Left ventricle myocardium inferior (tissue), 1 donor: ENCODE measurements at regions not wholly inside any gene's neighbourhood (a gene's known extent, or its start where the extent isn't known, plus 50 kb on each side); places are given as distances from the start of the nearest gene placed in this dataset.

ENCODE experiments used
- DNase-seq: peaks from one replicate; pipeline ENCODE4 v3.0.0-alpha.2; 2020
- H3K27ac ChIP-seq: fragments of 200-600 bp; replicated peaks from 2 replicates; pipeline ENCODE4 v1.8.0; 2021
- H3K27me3 ChIP-seq: fragments of 200-600 bp; 2 replicates; pipeline ENCODE4 v1.8.0; 2021; ENCODE audit warnings: low read depth
- H3K36me3 ChIP-seq: fragments of 200-600 bp; 2 replicates; pipeline ENCODE4 v1.8.0; 2021
- H3K4me1 ChIP-seq: fragments of 200-600 bp; 2 replicates; pipeline ENCODE4 v1.8.0; 2021
- H3K4me3 ChIP-seq: fragments of 200-600 bp; 2 replicates; pipeline ENCODE4 v1.8.0; 2021; ENCODE audit warnings: mild to moderate bottlenecking, moderate library complexity
- H3K9me3 ChIP-seq: fragments of 200-600 bp; replicated peaks from 2 replicates; pipeline ENCODE4 v1.8.0; 2021
- intact Hi-C: fragments of 100-400 bp; cut with micrococcal nuclease; formaldehyde crosslinking; loops from one replicate; pipeline ENCODE4 v1.11.0; 2022
- TF ChIP-seq, protein P1 (sequence below): fragments of 200-600 bp; IDR thresholded peaks from 2 replicates; pipeline ENCODE4 v1.8.0; 2021; ENCODE audit warnings: antibody characterized with exemption, mild to moderate bottlenecking, borderline replicate concordance
- donor health status: DM: no; HTN: yes; CAD: no; lungs with severe emphysema.

DNA sequence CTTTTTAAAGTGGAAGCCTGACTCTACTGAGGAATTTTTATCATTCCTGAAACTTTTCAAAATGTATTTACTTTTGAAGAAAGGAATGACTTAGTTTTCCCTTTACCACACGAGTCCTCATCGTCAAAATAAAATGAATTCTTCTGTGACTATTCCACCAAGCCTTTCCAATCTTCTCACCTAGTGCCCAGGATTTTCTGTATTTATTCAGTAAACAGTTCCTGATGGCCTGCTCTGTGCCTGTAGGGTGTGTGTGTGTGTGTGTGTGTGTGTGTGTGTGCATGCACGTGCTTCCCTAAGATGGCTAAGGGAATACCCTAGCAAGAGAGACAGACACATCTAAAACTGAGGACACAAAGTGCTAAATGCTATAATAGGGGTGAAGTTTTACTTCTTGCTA, 395.0 kb upstream of the USP24 start:
- Histone ChIP-seq H3K9me3 (peaks cover 11% of the 10 kb centered on the region), H3K27ac (no peak overlapping the region), H3K27me3 (no peaks in the 10 kb centered on the region), H3K4me1 (no peaks in the 10 kb centered on the region), H3K4me3 (no peak overlapping the region), H3K36me3 (no peaks in the 10 kb centered on the region)
- DNase-seq, result no peak
- TF ChIP-seq, protein P1, sequence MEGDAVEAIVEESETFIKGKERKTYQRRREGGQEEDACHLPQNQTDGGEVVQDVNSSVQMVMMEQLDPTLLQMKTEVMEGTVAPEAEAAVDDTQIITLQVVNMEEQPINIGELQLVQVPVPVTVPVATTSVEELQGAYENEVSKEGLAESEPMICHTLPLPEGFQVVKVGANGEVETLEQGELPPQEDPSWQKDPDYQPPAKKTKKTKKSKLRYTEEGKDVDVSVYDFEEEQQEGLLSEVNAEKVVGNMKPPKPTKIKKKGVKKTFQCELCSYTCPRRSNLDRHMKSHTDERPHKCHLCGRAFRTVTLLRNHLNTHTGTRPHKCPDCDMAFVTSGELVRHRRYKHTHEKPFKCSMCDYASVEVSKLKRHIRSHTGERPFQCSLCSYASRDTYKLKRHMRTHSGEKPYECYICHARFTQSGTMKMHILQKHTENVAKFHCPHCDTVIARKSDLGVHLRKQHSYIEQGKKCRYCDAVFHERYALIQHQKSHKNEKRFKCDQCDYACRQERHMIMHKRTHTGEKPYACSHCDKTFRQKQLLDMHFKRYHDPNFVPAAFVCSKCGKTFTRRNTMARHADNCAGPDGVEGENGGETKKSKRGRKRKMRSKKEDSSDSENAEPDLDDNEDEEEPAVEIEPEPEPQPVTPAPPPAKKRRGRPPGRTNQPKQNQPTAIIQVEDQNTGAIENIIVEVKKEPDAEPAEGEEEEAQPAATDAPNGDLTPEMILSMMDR, result no peak
- intact Hi-C loops, result no loop called here

- TF ChIP-seq, protein P1, result no peak
- peaks cover 11% of the 10 kb centered on the region for H3K9me3 ChIP-seq
- no peaks in the 10 kb centered on the region for H3K36me3 ChIP-seq
- H3K27me3 ChIP-seq, result no peaks in the 10 kb centered on the region
- intact Hi-C loops, result no loop called here
- DNase-seq, result no peak
- H3K4me1 ChIP-seq, result no peaks in the 10 kb centered on the region
- no peak overlapping the region for H3K27ac ChIP-seq
- H3K4me3 ChIP-seq, result no peak overlapping the region
Measured at GRCh38 chr1:55609630-55610029, 394.5 kb upstream of the USP24 start.

DNA sequence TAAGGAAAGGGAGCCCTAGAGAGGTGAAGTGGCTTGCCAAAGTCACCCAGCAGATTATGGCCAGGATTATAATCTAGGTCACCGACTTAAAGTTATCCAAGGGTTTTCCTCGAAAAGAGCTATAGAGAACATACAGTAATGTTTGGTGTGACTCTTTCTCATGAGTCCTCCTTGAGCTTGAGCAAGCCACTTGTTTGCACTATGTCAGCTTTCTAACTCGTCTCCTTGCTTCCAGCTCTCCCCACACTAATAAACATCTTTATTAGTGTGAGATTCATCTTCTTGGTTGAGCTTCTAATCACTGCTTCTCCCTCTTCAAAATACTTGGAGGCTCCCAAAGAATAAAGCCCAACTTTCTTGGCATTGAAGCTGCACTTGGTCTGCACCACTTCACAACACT, 390.0 kb upstream of the USP24 start:
- no peak for DNase-seq
- Histone ChIP-seq H3K4me3 (no peak overlapping the region), H3K36me3 (no peaks in the 10 kb centered on the region), H3K27me3 (no peaks in the 10 kb centered on the region), H3K27ac (peak overlapping the region; percentile 25), H3K9me3 (peaks cover 11% of the 10 kb centered on the region), H3K4me1 (no peaks in the 10 kb centered on the region)
- TF ChIP-seq, protein P1, result no peak
- intact Hi-C loops, result no loop called here

GRCh38 chr1:55604749-55605148, 389.6 kb upstream of the USP24 start:
- Histone ChIP-seq H3K9me3 (peaks cover 11% of the 10 kb centered on the region), H3K4me3 (no peak overlapping the region), H3K36me3 (no peaks in the 10 kb centered on the region), H3K4me1 (no peaks in the 10 kb centered on the region), H3K27ac (peak overlapping the region; percentile 40), H3K27me3 (no peaks in the 10 kb centered on the region)
- intact Hi-C loops, result no loop called here
- TF ChIP-seq, protein P1, result no peak
- DNase-seq, result no peak

GRCh38 chr1:55604179-55604578, 389.0 kb upstream of the USP24 start:
- intact Hi-C loops, result no loop called here
- no peaks in the 10 kb centered on the region for H3K27me3 ChIP-seq
- no peak overlapping the region for H3K4me3 ChIP-seq
- DNase-seq, result no peak
- no peaks in the 10 kb centered on the region for H3K36me3 ChIP-seq
- H3K27ac ChIP-seq, result peak overlapping the region; percentile 40
- peaks cover 11% of the 10 kb centered on the region for H3K9me3 ChIP-seq
- H3K4me1 ChIP-seq, result no peaks in the 10 kb centered on the region
- TF ChIP-seq, protein P1, result no peak

DNA sequence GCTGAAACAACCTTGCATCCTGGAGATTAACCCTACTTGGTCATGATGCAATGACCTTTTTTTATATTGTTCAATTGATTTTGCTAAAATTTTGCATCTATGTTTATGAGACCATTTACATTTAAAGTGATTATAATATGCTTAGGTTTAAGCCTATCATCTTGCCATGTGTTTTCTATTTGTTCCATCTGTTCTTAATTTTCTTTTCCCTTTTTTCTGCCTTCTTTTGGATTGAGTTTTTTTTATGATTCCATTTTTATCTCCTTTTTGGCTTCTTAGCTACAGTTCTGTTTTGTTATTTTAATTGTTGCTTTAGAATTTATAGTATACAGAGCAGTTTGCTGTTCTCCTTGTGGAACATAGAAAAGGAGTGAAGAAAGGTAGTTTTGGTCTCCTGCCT, 385.1 kb upstream of the USP24 start:
- intact Hi-C loops, result no loop called here
- peaks cover 14% of the 10 kb centered on the region for H3K9me3 ChIP-seq
- no peak for DNase-seq

More for the DNA sequence above, 385.1 kb upstream of the USP24 start:
- Histone ChIP-seq H3K27ac (no peak overlapping the region), H3K36me3 (no peaks in the 10 kb centered on the region), H3K27me3 (no peaks in the 10 kb centered on the region), H3K4me1 (no peaks in the 10 kb centered on the region), H3K4me3 (no peak overlapping the region)
- TF ChIP-seq, protein P1, result no peak
